ENCODE measurements at regions not wholly inside any gene's neighbourhood (a gene's known extent, or its start where the extent isn't known, plus 50 kb on each side); places are given as distances from the start of the nearest gene placed in this dataset.

- Histone ChIP-seq H3K9me3 (ENCODE audit: insufficient read depth, low read depth, low read length) (no peaks in the 10 kb centered on the region), H3K36me3 (ENCODE audit: insufficient read depth, low read depth, low read length) (no peaks in the 10 kb centered on the region), H3K4me3 (ENCODE audit: low read length) (no peak overlapping the region), H3K27me3 (ENCODE audit: insufficient read depth, low read length) (no peaks in the 10 kb centered on the region), H3K9ac (ENCODE audit: low read depth, low read length) (no peak overlapping the region), H3K4me1 (ENCODE audit: insufficient read depth, low read length) (no peaks in the 10 kb centered on the region), H3K27ac (ENCODE audit: low read length) (no peak overlapping the region)
Measured at GRCh38 chr10:58937423-58937822, 239.0 kb upstream of the PHYHIPL start.

- Histone ChIP-seq H3K27ac (ENCODE audit: low read length) (no peak overlapping the region), H3K4me1 (ENCODE audit: insufficient read depth, low read length) (no peaks in the 10 kb centered on the region), H3K4me3 (ENCODE audit: low read length) (no peak overlapping the region), H3K27me3 (ENCODE audit: insufficient read depth, low read length) (no peaks in the 10 kb centered on the region), H3K9ac (ENCODE audit: low read depth, low read length) (no peak overlapping the region), H3K36me3 (ENCODE audit: insufficient read depth, low read depth, low read length) (no peaks in the 10 kb centered on the region), H3K9me3 (ENCODE audit: insufficient read depth, low read depth, low read length) (no peaks in the 10 kb centered on the region)
Measured at GRCh38 chr10:58942724-58943123, 233.7 kb upstream of the PHYHIPL start.

- Histone ChIP-seq H3K27ac (ENCODE audit: low read length) (no peak overlapping the region), H3K4me1 (ENCODE audit: insufficient read depth, low read length) (no peaks in the 10 kb centered on the region), H3K4me3 (ENCODE audit: low read length) (no peak overlapping the region), H3K9me3 (ENCODE audit: insufficient read depth, low read depth, low read length) (no peaks in the 10 kb centered on the region), H3K27me3 (ENCODE audit: insufficient read depth, low read length) (no peaks in the 10 kb centered on the region), H3K36me3 (ENCODE audit: insufficient read depth, low read depth, low read length) (no peaks in the 10 kb centered on the region), H3K9ac (ENCODE audit: low read depth, low read length) (no peak overlapping the region)
Measured at GRCh38 chr10:58943256-58943890, 233.1 kb upstream of the PHYHIPL start.

DNA sequence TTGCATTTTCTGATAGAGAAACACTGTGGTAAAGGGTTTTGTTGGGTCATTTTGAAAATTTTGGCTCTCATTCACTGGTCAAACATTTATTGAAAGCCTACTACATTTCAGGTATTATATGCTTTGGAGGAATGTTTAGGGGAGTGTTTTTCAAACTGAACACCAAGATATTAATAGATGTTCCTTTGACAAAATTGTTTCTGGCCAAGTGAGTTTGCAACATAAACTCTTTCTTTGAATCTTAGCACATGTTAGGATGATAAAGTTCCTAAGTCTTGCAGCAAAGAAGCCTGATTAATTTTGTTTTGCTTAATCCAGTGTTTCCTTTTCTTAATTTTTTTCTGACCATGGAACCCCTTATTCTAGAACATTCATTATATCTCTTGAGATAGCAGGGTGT lies 232.5 kb upstream of the PHYHIPL start:
- H3K36me3 ChIP-seq (ENCODE audit: insufficient read depth, low read depth, low read length), result no peaks in the 10 kb centered on the region

DNA sequence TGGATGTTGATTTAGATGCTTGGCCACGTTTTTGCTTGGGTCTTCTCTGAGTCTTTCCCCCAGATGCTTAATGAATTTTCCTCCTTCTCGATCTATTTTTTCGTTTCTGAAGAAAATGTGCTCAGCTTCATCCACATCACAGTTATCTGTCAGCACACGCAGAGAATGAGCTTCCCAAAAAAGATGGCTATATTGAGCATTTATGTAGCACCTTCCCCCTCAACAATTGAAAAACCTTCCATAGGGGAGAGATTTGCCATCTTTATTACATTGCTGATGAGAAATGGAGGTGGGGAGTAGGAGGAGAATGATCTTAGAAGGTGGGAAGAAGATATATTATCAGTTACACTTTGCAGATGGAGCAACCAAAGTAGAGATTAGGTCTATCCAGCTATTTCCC lies 228.1 kb upstream of the PHYHIPL start:
- no peak overlapping the region for H3K27ac ChIP-seq (ENCODE audit: low read length)
- H3K4me3 ChIP-seq (ENCODE audit: low read length), result no peak overlapping the region
- H3K9ac ChIP-seq (ENCODE audit: low read depth, low read length), result no peak overlapping the region

More for the DNA sequence above, 232.5 kb upstream of the PHYHIPL start:
- Histone ChIP-seq H3K4me3 (ENCODE audit: low read length) (no peak overlapping the region), H3K4me1 (ENCODE audit: insufficient read depth, low read length) (no peaks in the 10 kb centered on the region), H3K9ac (ENCODE audit: low read depth, low read length) (no peak overlapping the region), H3K27ac (ENCODE audit: low read length) (no peak overlapping the region), H3K27me3 (ENCODE audit: insufficient read depth, low read length) (no peaks in the 10 kb centered on the region), H3K9me3 (ENCODE audit: insufficient read depth, low read depth, low read length) (no peaks in the 10 kb centered on the region)

DNA sequence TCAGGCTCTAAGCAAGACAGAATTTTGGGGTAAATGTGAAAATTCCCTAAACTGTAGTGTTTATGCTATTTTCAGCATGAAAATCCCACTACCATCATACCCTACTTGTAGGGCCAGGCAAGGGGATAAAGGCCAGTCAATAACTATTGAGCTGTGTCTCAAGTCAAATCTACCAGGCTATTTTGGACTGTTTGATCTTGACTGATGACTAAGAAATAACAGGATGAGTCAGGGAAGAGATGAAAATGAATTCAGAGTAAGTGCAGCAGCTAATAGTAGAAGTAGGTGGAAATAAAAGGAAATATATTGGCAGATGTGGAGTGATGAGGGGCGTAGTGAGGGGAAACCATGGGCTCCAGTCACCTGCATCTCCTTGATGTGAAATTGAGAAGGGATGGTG lies 225.8 kb upstream of the PHYHIPL start:
- H3K9ac ChIP-seq (ENCODE audit: low read depth, low read length), result no peak overlapping the region
- no peaks in the 10 kb centered on the region for H3K9me3 ChIP-seq (ENCODE audit: insufficient read depth, low read depth, low read length)
- H3K27ac ChIP-seq (ENCODE audit: low read length), result no peak overlapping the region
- H3K36me3 ChIP-seq (ENCODE audit: insufficient read depth, low read depth, low read length), result no peaks in the 10 kb centered on the region
- no peaks in the 10 kb centered on the region for H3K4me1 ChIP-seq (ENCODE audit: insufficient read depth, low read length)
- no peak overlapping the region for H3K4me3 ChIP-seq (ENCODE audit: low read length)
- no peaks in the 10 kb centered on the region for H3K27me3 ChIP-seq (ENCODE audit: insufficient read depth, low read length)

More for the DNA sequence above, 228.1 kb upstream of the PHYHIPL start:
- H3K36me3 ChIP-seq (ENCODE audit: insufficient read depth, low read depth, low read length), result no peaks in the 10 kb centered on the region
- H3K9me3 ChIP-seq (ENCODE audit: insufficient read depth, low read depth, low read length), result no peaks in the 10 kb centered on the region
- H3K27me3 ChIP-seq (ENCODE audit: insufficient read depth, low read length), result no peaks in the 10 kb centered on the region
- no peaks in the 10 kb centered on the region for H3K4me1 ChIP-seq (ENCODE audit: insufficient read depth, low read length)

DNA sequence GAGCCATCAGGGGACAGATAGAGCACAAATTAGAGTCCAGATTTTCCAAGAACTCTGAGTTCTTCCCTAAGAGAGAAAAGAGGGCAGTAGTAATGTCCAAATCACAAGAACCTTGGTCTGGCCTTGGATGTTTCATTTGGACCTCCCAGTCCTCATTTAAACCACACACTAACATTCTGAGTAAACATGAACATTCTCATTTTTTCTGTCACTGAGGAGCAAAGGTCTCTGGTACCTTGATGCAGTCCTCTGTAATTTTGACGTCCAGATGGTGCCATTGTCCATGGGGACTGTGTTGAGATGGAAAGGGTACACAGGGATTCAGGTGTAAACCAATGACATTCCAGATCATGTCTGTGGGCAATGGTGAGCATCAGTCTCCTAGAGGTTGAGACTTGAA lies 225.4 kb upstream of the PHYHIPL start:
- Histone ChIP-seq H3K4me1 (ENCODE audit: insufficient read depth, low read length) (no peaks in the 10 kb centered on the region), H3K27me3 (ENCODE audit: insufficient read depth, low read length) (no peaks in the 10 kb centered on the region), H3K4me3 (ENCODE audit: low read length) (no peak overlapping the region), H3K36me3 (ENCODE audit: insufficient read depth, low read depth, low read length) (no peaks in the 10 kb centered on the region), H3K9ac (ENCODE audit: low read depth, low read length) (no peak overlapping the region), H3K27ac (ENCODE audit: low read length) (no peak overlapping the region), H3K9me3 (ENCODE audit: insufficient read depth, low read depth, low read length) (no peaks in the 10 kb centered on the region)

DNA sequence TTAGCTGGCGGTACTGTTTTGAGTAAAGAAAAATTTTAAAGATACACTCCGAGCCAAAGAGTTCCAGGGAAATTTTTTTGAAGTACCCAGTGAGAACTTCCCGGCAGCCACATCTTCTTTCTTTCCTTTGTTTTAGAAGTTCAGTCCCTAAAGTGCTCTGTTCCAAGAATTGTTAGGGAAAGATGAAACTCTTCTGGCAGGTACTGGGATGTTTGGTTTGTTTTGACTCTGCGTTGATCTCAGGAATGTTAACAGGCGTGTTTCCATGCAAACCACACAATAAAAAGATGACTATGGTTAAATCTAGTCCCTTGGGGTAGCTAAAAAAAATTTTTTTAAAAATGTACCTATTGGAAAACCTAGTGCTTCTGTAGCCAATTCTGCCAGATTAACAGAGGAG lies 224.7 kb upstream of the PHYHIPL start:
- Histone ChIP-seq H3K9ac (ENCODE audit: low read depth, low read length) (no peak overlapping the region), H3K36me3 (ENCODE audit: insufficient read depth, low read depth, low read length) (no peaks in the 10 kb centered on the region), H3K27me3 (ENCODE audit: insufficient read depth, low read length) (no peaks in the 10 kb centered on the region), H3K9me3 (ENCODE audit: insufficient read depth, low read depth, low read length) (no peaks in the 10 kb centered on the region), H3K4me3 (ENCODE audit: low read length) (no peak overlapping the region), H3K4me1 (ENCODE audit: insufficient read depth, low read length) (no peaks in the 10 kb centered on the region), H3K27ac (ENCODE audit: low read length) (no peak overlapping the region)

- Histone ChIP-seq H3K9me3 (ENCODE audit: insufficient read depth, low read depth, low read length) (no peaks in the 10 kb centered on the region), H3K36me3 (ENCODE audit: insufficient read depth, low read depth, low read length) (no peaks in the 10 kb centered on the region), H3K9ac (ENCODE audit: low read depth, low read length) (no peak overlapping the region), H3K27ac (ENCODE audit: low read length) (no peak overlapping the region), H3K4me3 (ENCODE audit: low read length) (no peak overlapping the region), H3K27me3 (ENCODE audit: insufficient read depth, low read length) (no peaks in the 10 kb centered on the region), H3K4me1 (ENCODE audit: insufficient read depth, low read length) (no peaks in the 10 kb centered on the region)
Measured at GRCh38 chr10:58952162-58952601, 224.3 kb upstream of the PHYHIPL start.

GRCh38 chr10:58952747-58953466 lies 223.5 kb upstream of the PHYHIPL start:
- no peak overlapping the region for H3K4me3 ChIP-seq (ENCODE audit: low read length)

GRCh38 chr10:58954178-58954577 lies 222.3 kb upstream of the PHYHIPL start:
- Histone ChIP-seq H3K27me3 (ENCODE audit: insufficient read depth, low read length) (no peaks in the 10 kb centered on the region), H3K27ac (ENCODE audit: low read length) (no peak overlapping the region), H3K4me1 (ENCODE audit: insufficient read depth, low read length) (no peaks in the 10 kb centered on the region)

More at GRCh38 chr10:58952747-58953466, 223.5 kb upstream of the PHYHIPL start:
- H3K4me1 ChIP-seq (ENCODE audit: insufficient read depth, low read length), result no peaks in the 10 kb centered on the region
- no peak overlapping the region for H3K27ac ChIP-seq (ENCODE audit: low read length)
- no peak overlapping the region for H3K9ac ChIP-seq (ENCODE audit: low read depth, low read length)
- H3K9me3 ChIP-seq (ENCODE audit: insufficient read depth, low read depth, low read length), result no peaks in the 10 kb centered on the region
- H3K27me3 ChIP-seq (ENCODE audit: insufficient read depth, low read length), result no peaks in the 10 kb centered on the region
- no peaks in the 10 kb centered on the region for H3K36me3 ChIP-seq (ENCODE audit: insufficient read depth, low read depth, low read length)

GRCh38 chr10:58955615-58956014 lies 220.8 kb upstream of the PHYHIPL start:
- Histone ChIP-seq H3K27ac (ENCODE audit: low read length) (no peak overlapping the region), H3K4me3 (ENCODE audit: low read length) (no peak overlapping the region), H3K9me3 (ENCODE audit: insufficient read depth, low read depth, low read length) (no peaks in the 10 kb centered on the region), H3K9ac (ENCODE audit: low read depth, low read length) (no peak overlapping the region), H3K4me1 (ENCODE audit: insufficient read depth, low read length) (no peaks in the 10 kb centered on the region), H3K27me3 (ENCODE audit: insufficient read depth, low read length) (peaks cover 1% of the 10 kb centered on the region; the same call in 1 of the 2 replicates), H3K36me3 (ENCODE audit: insufficient read depth, low read depth, low read length) (no peaks in the 10 kb centered on the region)

More at GRCh38 chr10:58954178-58954577, 222.3 kb upstream of the PHYHIPL start:
- Histone ChIP-seq H3K9me3 (ENCODE audit: insufficient read depth, low read depth, low read length) (no peaks in the 10 kb centered on the region), H3K36me3 (ENCODE audit: insufficient read depth, low read depth, low read length) (no peaks in the 10 kb centered on the region), H3K9ac (ENCODE audit: low read depth, low read length) (no peak overlapping the region), H3K4me3 (ENCODE audit: low read length) (no peak overlapping the region)
